Caco-2 (cell line): ENCODE measurements at regions not wholly inside any gene's neighbourhood (a gene's known extent, or its start where the extent isn't known, plus 50 kb on each side); places are given as distances from the start of the nearest gene placed in this dataset.

Experiments
- BruUV-seq: library from RNA; stranded (reverse); fragments of 400-500 nt; replicated peaks from 2 replicates; lab custom pipeline; 2021; lab: Mats Ljungman, UMichigan
- CTCF ChIA-PET: fragments of 300-600 bp; sonication (Branson Sonifier 250); formaldehyde crosslinking; loops from one replicate; lab custom pipeline; 2022; ENCODE audit warnings: antibody characterized with exemption; lab: Charles Lee
- POLR2A ChIA-PET: fragments of 300-600 bp; sonication (Branson Sonifier 250); formaldehyde crosslinking; loops from one replicate; lab custom pipeline; 2022; ENCODE audit warnings: antibody characterized with exemption; lab: Charles Lee
- DNase-seq, 2 experiments: peaks; one replicate each; pipeline versions ENCODE4 v3.0.0 to v3.0.0-alpha.2; 2020 to 2022
- H3K27me3 ChIP-seq: replicated peaks from 2 replicates; pipeline ENCODE4 v1.6.0; 2011; ENCODE audit warnings: low read length; ENCODE audit not compliant: control insufficient read depth, insufficient read depth
- H3K36me3 ChIP-seq: 2 replicates; pipeline ENCODE4 v1.5.1; 2011; ENCODE audit warnings: low read length; ENCODE audit not compliant: control insufficient read depth, insufficient read depth
- H3K4me1 ChIP-seq: fragments of 250-450 bp; sonication (Bioruptor Pico); 2 replicates; pipeline ENCODE4 v1.5.1; 2020; ENCODE audit warnings: mild to moderate bottlenecking
- H3K4me3 ChIP-seq: 2 replicates; pipeline ENCODE4 v1.5.1; 2011; ENCODE audit warnings: low read depth, mild to moderate bottlenecking, control low read depth, low read length
- H3K9me3 ChIP-seq: fragments of 250-450 bp; sonication (Bioruptor Pico); 2 replicates; pipeline ENCODE4 v1.5.1; 2020; ENCODE audit warnings: mild to moderate bottlenecking, moderate library complexity
- H3K27ac Mint-ChIP-seq: one replicate; pipeline ENCODE4 v1.8.0; 2022; ENCODE audit warnings: mixed read lengths; ENCODE audit not compliant: unreplicated experiment
- H3K27me3 Mint-ChIP-seq: one replicate; pipeline ENCODE4 v1.8.0; 2022; ENCODE audit warnings: mixed read lengths; ENCODE audit not compliant: insufficient read depth, unreplicated experiment
- H3K36me3 Mint-ChIP-seq: one replicate; pipeline ENCODE4 v1.8.0; 2022; ENCODE audit warnings: mild to moderate bottlenecking, mixed read lengths; ENCODE audit not compliant: insufficient read depth, unreplicated experiment
- H3K4me1 Mint-ChIP-seq: one replicate; pipeline ENCODE4 v1.8.0; 2022; ENCODE audit warnings: low read depth, mixed read lengths; ENCODE audit not compliant: unreplicated experiment
- H3K4me3 Mint-ChIP-seq: one replicate; pipeline ENCODE4 v1.8.0; 2022; ENCODE audit warnings: mild to moderate bottlenecking, moderate library complexity, mixed read lengths; ENCODE audit not compliant: unreplicated experiment
- H3K9me3 Mint-ChIP-seq: one replicate; pipeline ENCODE4 v1.8.0; 2022; ENCODE audit warnings: mixed read lengths; ENCODE audit not compliant: unreplicated experiment
- intact Hi-C: fragments of 100-400 bp; cut with micrococcal nuclease; formaldehyde crosslinking; loops from one replicate; pipeline ENCODE4 v1.10.0; 2022; ENCODE audit not compliant: unreplicated experiment
- TF ChIP-seq, protein P1 (sequence below), 2 experiments: fragments of 200-600 bp in 1 of 2; IDR thresholded peaks; 1 replicate in 1 of 2; 2 replicates in 1 of 2; pipeline versions ENCODE4 v1.5.1 to v1.8.0; 2011 to 2022; ENCODE audit warnings: antibody characterized with exemption in 1 of 2, control low read depth in 1 of 2, inconsistent platforms in 1 of 2, low read depth in 1 of 2, low read length in 1 of 2, mild to moderate bottlenecking in 1 of 2, moderate library complexity in 1 of 2; ENCODE audit not compliant: insufficient read depth in 1 of 2, severe bottlenecking in 1 of 2, unreplicated experiment in 1 of 2

GRCh38 chr2:215752991-215753390 lies 260.4 kb downstream of the MREG start:
- ChIA-PET POLR2A (no interaction called here), CTCF (no interaction called here)
- TF ChIP-seq, protein P1, sequence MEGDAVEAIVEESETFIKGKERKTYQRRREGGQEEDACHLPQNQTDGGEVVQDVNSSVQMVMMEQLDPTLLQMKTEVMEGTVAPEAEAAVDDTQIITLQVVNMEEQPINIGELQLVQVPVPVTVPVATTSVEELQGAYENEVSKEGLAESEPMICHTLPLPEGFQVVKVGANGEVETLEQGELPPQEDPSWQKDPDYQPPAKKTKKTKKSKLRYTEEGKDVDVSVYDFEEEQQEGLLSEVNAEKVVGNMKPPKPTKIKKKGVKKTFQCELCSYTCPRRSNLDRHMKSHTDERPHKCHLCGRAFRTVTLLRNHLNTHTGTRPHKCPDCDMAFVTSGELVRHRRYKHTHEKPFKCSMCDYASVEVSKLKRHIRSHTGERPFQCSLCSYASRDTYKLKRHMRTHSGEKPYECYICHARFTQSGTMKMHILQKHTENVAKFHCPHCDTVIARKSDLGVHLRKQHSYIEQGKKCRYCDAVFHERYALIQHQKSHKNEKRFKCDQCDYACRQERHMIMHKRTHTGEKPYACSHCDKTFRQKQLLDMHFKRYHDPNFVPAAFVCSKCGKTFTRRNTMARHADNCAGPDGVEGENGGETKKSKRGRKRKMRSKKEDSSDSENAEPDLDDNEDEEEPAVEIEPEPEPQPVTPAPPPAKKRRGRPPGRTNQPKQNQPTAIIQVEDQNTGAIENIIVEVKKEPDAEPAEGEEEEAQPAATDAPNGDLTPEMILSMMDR (IDR thresholded peaks at IDR 0.05; ENCODE audit: insufficient read depth in 1 of 2, low read depth in 1 of 2, low read length in 1 of 2, severe bottlenecking in 1 of 2, unreplicated experiment in 1 of 2): no peak
- no peak overlapping the region for H3K4me3 Mint-ChIP-seq
- intact Hi-C loops: no loop called here
- H3K27me3 Mint-ChIP-seq: no peaks in the 10 kb centered on the region
- DNase-seq: no peak
- no peak overlapping the region for H3K4me3 ChIP-seq
- H3K4me1 ChIP-seq: peaks cover 21% of the 10 kb centered on the region
- no peaks in the 10 kb centered on the region for H3K27me3 ChIP-seq
- H3K9me3 Mint-ChIP-seq: peaks cover 26% of the 10 kb centered on the region
- no peaks in the 10 kb centered on the region for H3K36me3 ChIP-seq
- H3K4me1 Mint-ChIP-seq: peaks cover 24% of the 10 kb centered on the region
- BruUV-seq: no TSS peak
- no peak overlapping the region for H3K27ac Mint-ChIP-seq
- H3K36me3 Mint-ChIP-seq: no peaks in the 10 kb centered on the region
- H3K9me3 ChIP-seq: 0 out of 2 replicates have a peak, but pooled peaks cover 4% of the 10 kb centered on the region

DNA sequence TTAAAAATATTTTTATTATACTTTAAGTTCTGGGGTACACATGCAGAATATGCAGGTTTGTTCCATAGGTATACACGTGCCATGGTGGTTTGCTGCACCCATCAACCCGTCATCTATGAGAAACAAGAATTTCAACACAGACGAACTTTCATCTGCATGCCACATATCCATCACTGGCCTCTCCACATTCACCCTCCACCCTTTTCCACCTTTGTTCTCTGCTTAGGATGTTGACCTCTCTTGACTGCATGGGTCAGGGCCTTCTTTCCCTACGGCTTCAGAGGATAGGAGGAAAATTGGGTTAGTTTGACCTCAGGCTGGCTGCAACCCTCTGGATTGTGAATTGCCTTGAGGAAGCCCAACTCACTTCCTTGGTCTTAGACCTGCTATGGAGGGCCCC lies 260.9 kb downstream of the MREG start:
- POLR2A ChIA-PET: no interaction called here
- Mint-ChIP-seq H3K9me3 (peaks cover 26% of the 10 kb centered on the region), H3K4me1 (peaks cover 24% of the 10 kb centered on the region), H3K36me3 (no peaks in the 10 kb centered on the region), H3K27me3 (no peaks in the 10 kb centered on the region), H3K4me3 (no peak overlapping the region), H3K27ac (no peak overlapping the region)
- Histone ChIP-seq H3K4me3 (no peak overlapping the region), H3K36me3 (no peaks in the 10 kb centered on the region), H3K4me1 (peaks cover 23% of the 10 kb centered on the region), H3K27me3 (no peaks in the 10 kb centered on the region), H3K9me3 (no peaks in the 10 kb centered on the region)
- BruUV-seq: no TSS peak
- DNase-seq: no peak
- intact Hi-C loops: no loop called here
- TF ChIP-seq, protein P1 (IDR thresholded peaks at IDR 0.05; ENCODE audit: insufficient read depth in 1 of 2, low read depth in 1 of 2, low read length in 1 of 2, severe bottlenecking in 1 of 2, unreplicated experiment in 1 of 2): no peak
- CTCF ChIA-PET: no interaction called here

DNA sequence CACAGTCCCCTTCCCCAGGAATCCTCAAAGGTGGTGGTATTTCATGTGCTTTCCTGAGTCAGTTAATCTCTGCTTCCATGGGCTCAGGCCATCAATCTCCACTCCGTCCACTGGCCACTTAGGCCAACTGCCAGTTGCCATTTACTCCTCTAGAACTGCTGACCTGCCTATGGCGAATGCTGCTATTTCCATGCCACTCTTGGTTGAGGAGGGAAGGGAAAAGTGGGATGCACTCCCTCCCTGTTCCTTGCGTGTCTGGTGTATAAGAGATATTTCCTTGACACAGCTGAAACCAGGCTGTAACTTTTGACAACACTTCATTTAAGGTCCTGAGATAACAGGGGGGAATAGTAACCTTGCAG lies 261.5 kb downstream of the MREG start:
- no peak for DNase-seq
- ChIA-PET CTCF (no interaction called here), POLR2A (no interaction called here)
- H3K27me3 ChIP-seq: no peaks in the 10 kb centered on the region
- Mint-ChIP-seq H3K36me3 (no peaks in the 10 kb centered on the region), H3K9me3 (peaks cover 26% of the 10 kb centered on the region), H3K27ac (peak overlapping the region; percentile 30), H3K4me3 (no peak overlapping the region), H3K4me1 (peaks cover 24% of the 10 kb centered on the region), H3K27me3 (no peaks in the 10 kb centered on the region)
- peaks cover 23% of the 10 kb centered on the region for H3K4me1 ChIP-seq
- no peaks in the 10 kb centered on the region for H3K36me3 ChIP-seq
- intact Hi-C loops: no loop called here
- BruUV-seq: no TSS peak
- TF ChIP-seq, protein P1 (IDR thresholded peaks at IDR 0.05; ENCODE audit: insufficient read depth in 1 of 2, low read depth in 1 of 2, low read length in 1 of 2, severe bottlenecking in 1 of 2, unreplicated experiment in 1 of 2): no peak
- H3K9me3 ChIP-seq: no peaks in the 10 kb centered on the region
- no peak overlapping the region for H3K4me3 ChIP-seq
